HL-60/S4 treated with retinoic acid at 250 ng/mL for 4 days and 3 days (cell line): ENCODE measurements at regions not wholly inside any gene's neighbourhood (a gene's known extent, or its start where the extent isn't known, plus 50 kb on each side); places are given as distances from the start of the nearest gene placed in this dataset.
"Not testable (repeated sequence)": the region's sequence is repeated elsewhere in the genome, so short reads cannot be mapped to it uniquely, and the experiment has no call there.

Experiments
- in situ Hi-C: fragments of 300-500 bp; cut with MboI; formaldehyde crosslinking; loops from 2 replicates; pipeline ENCODE4 v1.7.0; 2022; ENCODE audit warnings: low sequenced_read_pairs

- in situ Hi-C loops = no loop called here
Observed at GRCh38 chr10:3931901-3932300, 146.9 kb upstream of the KLF6 start.

- in situ Hi-C loops = no loop called here
Observed at GRCh38 chr10:3931224-3931623, 146.2 kb upstream of the KLF6 start.

GRCh38 chr10:3928569-3928968 lies 143.6 kb upstream of the KLF6 start:
- in situ Hi-C loops = no loop called here

GRCh38 chr10:3928078-3928477 lies 143.1 kb upstream of the KLF6 start:
- in situ Hi-C loops = no loop called here

- in situ Hi-C loops = no loop called here
Observed at GRCh38 chr10:3926675-3927525, 141.9 kb upstream of the KLF6 start.

- in situ Hi-C loops = no loop called here
Observed at GRCh38 chr10:3926258-3926657, 141.2 kb upstream of the KLF6 start.

- in situ Hi-C loops = no loop called here
Observed at GRCh38 chr10:3925184-3925583, 140.2 kb upstream of the KLF6 start.

- in situ Hi-C loops = no loop called here
Observed at GRCh38 chr10:3924344-3924743, 139.3 kb upstream of the KLF6 start.

- in situ Hi-C loops = no loop called here
Observed at GRCh38 chr10:3923033-3923432, 138.0 kb upstream of the KLF6 start.

- in situ Hi-C loops = no loop called here
Observed at GRCh38 chr10:3919709-3920308, 134.8 kb upstream of the KLF6 start.

- in situ Hi-C loops = not testable (repeated sequence)
Observed at GRCh38 chr10:3917392-3917791, 132.4 kb upstream of the KLF6 start.

GRCh38 chr10:3914733-3915132 lies 129.7 kb upstream of the KLF6 start:
- in situ Hi-C loops = no loop called here

- in situ Hi-C loops = no loop called here
Observed at GRCh38 chr10:3911713-3912442, 126.9 kb upstream of the KLF6 start.

GRCh38 chr10:3911241-3911640 lies 126.2 kb upstream of the KLF6 start:
- in situ Hi-C loops = no loop called here

GRCh38 chr10:3909339-3909738 lies 124.3 kb upstream of the KLF6 start:
- in situ Hi-C loops = no loop called here

GRCh38 chr10:3908183-3908582 lies 123.2 kb upstream of the KLF6 start:
- in situ Hi-C loops = no loop called here

- in situ Hi-C loops = no loop called here
Observed at GRCh38 chr10:3907514-3907913, 122.5 kb upstream of the KLF6 start.

- in situ Hi-C loops = no loop called here
Observed at GRCh38 chr10:3906511-3907111, 121.6 kb upstream of the KLF6 start.

- in situ Hi-C loops = no loop called here
Observed at GRCh38 chr10:3904419-3904960, 119.5 kb upstream of the KLF6 start.

- in situ Hi-C loops = no loop called here
Observed at GRCh38 chr10:3902809-3903410, 117.9 kb upstream of the KLF6 start.
